HG02623 (cell line): ENCODE measurements at regions not wholly inside any gene's neighbourhood (a gene's known extent, or its start where the extent isn't known, plus 50 kb on each side); places are given as distances from the start of the nearest gene placed in this dataset.
"Not testable (repeated sequence)": the region's sequence is repeated elsewhere in the genome, so short reads cannot be mapped to it uniquely, and the experiment has no call there.

Experiments
- ATAC-seq: cut with Tn5 transposase; IDR thresholded peaks from one replicate; pipeline ENCODE4 v1.9.1; 2021; ENCODE audit warnings: moderate library complexity; ENCODE audit not compliant: unreplicated experiment

- no peak for ATAC-seq
These were observed 567.5 kb downstream of the TBC1D22A start for GRCh38 chr22:47329727-47330650.

- ATAC-seq = no peak
These were observed 566.2 kb downstream of the TBC1D22A start for GRCh38 chr22:47328550-47329243.

GRCh38 chr22:47327241-47327640 lies 564.8 kb downstream of the TBC1D22A start:
- ATAC-seq = no peak

GRCh38 chr22:47325249-47325648 lies 562.8 kb downstream of the TBC1D22A start:
- no peak for ATAC-seq

GRCh38 chr22:47324435-47324990 lies 562.1 kb downstream of the TBC1D22A start:
- no peak for ATAC-seq

- no peak for ATAC-seq
These were observed 561.1 kb downstream of the TBC1D22A start for GRCh38 chr22:47323518-47323917.

GRCh38 chr22:47322854-47323253 lies 560.4 kb downstream of the TBC1D22A start:
- no peak for ATAC-seq

- ATAC-seq = no peak
These were observed 558.1 kb downstream of the TBC1D22A start for GRCh38 chr22:47320560-47320959.

GRCh38 chr22:47318041-47318737 lies 555.7 kb downstream of the TBC1D22A start:
- no peak for ATAC-seq

GRCh38 chr22:47315862-47316419 lies 553.5 kb downstream of the TBC1D22A start:
- ATAC-seq = no peak

- ATAC-seq = no peak
These were observed 548.2 kb downstream of the TBC1D22A start for GRCh38 chr22:47310601-47311000.

- no peak for ATAC-seq
These were observed 547.5 kb downstream of the TBC1D22A start for GRCh38 chr22:47309946-47310345.

- no peak for ATAC-seq
These were observed 547.0 kb downstream of the TBC1D22A start for GRCh38 chr22:47309476-47309875.

- ATAC-seq = no peak
These were observed 546.4 kb downstream of the TBC1D22A start for GRCh38 chr22:47308886-47309285.

- no peak for ATAC-seq
These were observed 545.4 kb downstream of the TBC1D22A start for GRCh38 chr22:47307822-47308221.

- ATAC-seq = no peak
These were observed 544.9 kb downstream of the TBC1D22A start for GRCh38 chr22:47307326-47307725.

GRCh38 chr22:47304854-47305253 lies 542.4 kb downstream of the TBC1D22A start:
- ATAC-seq = no peak

GRCh38 chr22:47304191-47304831 lies 541.9 kb downstream of the TBC1D22A start:
- ATAC-seq = no peak

- ATAC-seq = no peak
These were observed 540.9 kb downstream of the TBC1D22A start for GRCh38 chr22:47303161-47303890.

GRCh38 chr22:47302587-47302986 lies 540.1 kb downstream of the TBC1D22A start:
- not testable (repeated sequence) for ATAC-seq
